ENCODE measurements at regions not wholly inside any gene's neighbourhood (a gene's known extent, or its start where the extent isn't known, plus 50 kb on each side); places are given as distances from the start of the nearest gene placed in this dataset.
A peak's percentile ranks its signal among the peaks of the same experiment; 100 is the strongest.

DNA sequence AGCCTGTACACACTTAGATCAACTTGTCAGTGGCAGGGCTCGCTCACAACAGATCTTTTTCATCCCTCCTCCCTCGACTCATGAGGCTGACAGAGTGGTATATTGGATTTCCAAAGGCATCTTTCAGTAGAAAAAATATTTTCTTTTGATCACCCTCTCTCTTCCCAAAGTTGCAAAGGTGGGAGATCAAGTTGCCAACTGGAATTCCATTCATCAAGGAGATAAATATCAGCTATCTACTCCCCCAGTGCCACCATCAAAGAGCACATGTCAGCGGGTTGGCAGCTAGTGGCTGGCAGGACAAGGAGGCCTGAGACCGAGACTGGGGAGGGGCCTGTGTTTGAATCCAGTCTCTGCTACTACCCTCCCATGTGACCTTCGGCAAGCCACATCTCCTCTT, 539.7 kb upstream of the CDH11 start:
- Histone ChIP-seq H3K27ac (ENCODE audit: poor library complexity, severe bottlenecking) (peak overlapping the region; percentile 100), H3K4me1 (ENCODE audit: insufficient read depth, poor library complexity, severe bottlenecking) (peaks cover 49% of the 10 kb centered on the region)
- TF ChIP-seq CTCF (IDR thresholded peaks at IDR 0.05; ENCODE audit: poor library complexity, severe bottlenecking), result no peak

DNA sequence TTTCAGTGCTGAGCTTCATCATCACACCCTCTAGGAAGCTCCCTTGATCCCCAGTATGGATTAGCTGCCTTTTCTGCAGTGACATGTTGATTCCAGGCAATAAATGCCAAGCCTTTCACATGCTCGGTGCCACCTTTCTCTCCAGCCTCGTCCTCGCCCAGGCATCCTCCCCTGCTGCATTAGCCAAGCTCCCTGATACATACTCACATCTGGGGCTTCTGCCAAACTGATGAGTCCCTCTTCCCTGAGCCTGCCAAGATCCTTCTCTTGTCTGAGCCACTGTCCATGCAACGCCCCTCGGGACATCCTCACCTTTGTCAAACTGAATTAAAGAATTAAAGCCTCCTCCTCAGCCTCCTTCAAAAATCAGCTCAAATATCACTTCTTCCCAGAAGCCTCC, 538.5 kb upstream of the CDH11 start:
- peaks cover 38% of the 10 kb centered on the region for H3K4me1 ChIP-seq (ENCODE audit: insufficient read depth, poor library complexity, severe bottlenecking)
- H3K36me3 ChIP-seq (ENCODE audit: low read depth), result no peaks in the 10 kb centered on the region
- peak; percentile 18; the same call in 2 of the 3 replicates for ATAC-seq (ENCODE audit: low read depth)
- TF ChIP-seq CTCF (IDR thresholded peaks at IDR 0.05; ENCODE audit: poor library complexity, severe bottlenecking), result no peak
- no peaks in the 10 kb centered on the region for H3K27me3 ChIP-seq (ENCODE audit: insufficient read depth, poor library complexity, severe bottlenecking)
- H3K4me3 ChIP-seq (ENCODE audit: severe bottlenecking), result no peak overlapping the region
- peak overlapping the region; percentile 100 for H3K27ac ChIP-seq (ENCODE audit: poor library complexity, severe bottlenecking)
- H3K9me3 ChIP-seq (ENCODE audit: severe bottlenecking), result no peaks in the 10 kb centered on the region
- DNase-seq (ENCODE audit: low spot score), result peak; percentile 74

More for the DNA sequence above, 539.7 kb upstream of the CDH11 start:
- Histone ChIP-seq H3K36me3 (ENCODE audit: low read depth) (no peaks in the 10 kb centered on the region), H3K27me3 (ENCODE audit: insufficient read depth, poor library complexity, severe bottlenecking) (no peaks in the 10 kb centered on the region), H3K4me3 (ENCODE audit: severe bottlenecking) (no peak overlapping the region), H3K9me3 (ENCODE audit: severe bottlenecking) (no peaks in the 10 kb centered on the region)
- no peak for ATAC-seq (ENCODE audit: low read depth)
- no peak for DNase-seq (ENCODE audit: low spot score)

GRCh38 chr16:65659758-65660157, 537.9 kb upstream of the CDH11 start:
- H3K27me3 ChIP-seq (ENCODE audit: insufficient read depth, poor library complexity, severe bottlenecking), result no peaks in the 10 kb centered on the region
- DNase-seq (ENCODE audit: low spot score) (no peak), ATAC-seq (ENCODE audit: low read depth) (no peak)
- H3K9me3 ChIP-seq (ENCODE audit: severe bottlenecking), result no peaks in the 10 kb centered on the region
- H3K36me3 ChIP-seq (ENCODE audit: low read depth), result no peaks in the 10 kb centered on the region
- peaks cover 37% of the 10 kb centered on the region for H3K4me1 ChIP-seq (ENCODE audit: insufficient read depth, poor library complexity, severe bottlenecking)
- peak overlapping the region; percentile 100 for H3K27ac ChIP-seq (ENCODE audit: poor library complexity, severe bottlenecking)
- H3K4me3 ChIP-seq (ENCODE audit: severe bottlenecking), result no peak overlapping the region
- TF ChIP-seq CTCF (IDR thresholded peaks at IDR 0.05; ENCODE audit: poor library complexity, severe bottlenecking), result no peak

GRCh38 chr16:65658787-65659220, 536.9 kb upstream of the CDH11 start:
- Histone ChIP-seq H3K9me3 (ENCODE audit: severe bottlenecking) (no peaks in the 10 kb centered on the region), H3K4me1 (ENCODE audit: insufficient read depth, poor library complexity, severe bottlenecking) (peaks cover 32% of the 10 kb centered on the region), H3K4me3 (ENCODE audit: severe bottlenecking) (no peak overlapping the region), H3K27me3 (ENCODE audit: insufficient read depth, poor library complexity, severe bottlenecking) (no peaks in the 10 kb centered on the region), H3K27ac (ENCODE audit: poor library complexity, severe bottlenecking) (peak overlapping the region; percentile 100), H3K36me3 (ENCODE audit: low read depth) (no peaks in the 10 kb centered on the region)
- peak; percentile 71 for DNase-seq (ENCODE audit: low spot score)
- TF ChIP-seq CTCF (IDR thresholded peaks at IDR 0.05; ENCODE audit: poor library complexity, severe bottlenecking), result no peak
- peak; percentile 55 for ATAC-seq (ENCODE audit: low read depth)

- peak; percentile 88 for ATAC-seq (ENCODE audit: low read depth)
- Histone ChIP-seq H3K36me3 (ENCODE audit: low read depth) (no peaks in the 10 kb centered on the region), H3K27me3 (ENCODE audit: insufficient read depth, poor library complexity, severe bottlenecking) (no peaks in the 10 kb centered on the region), H3K4me1 (ENCODE audit: insufficient read depth, poor library complexity, severe bottlenecking) (peaks cover 30% of the 10 kb centered on the region), H3K9me3 (ENCODE audit: severe bottlenecking) (no peaks in the 10 kb centered on the region), H3K4me3 (ENCODE audit: severe bottlenecking) (no peak overlapping the region), H3K27ac (ENCODE audit: poor library complexity, severe bottlenecking) (peak overlapping the region; percentile 100)
- DNase-seq (ENCODE audit: low spot score), result peak; percentile 98
- TF ChIP-seq CTCF (IDR thresholded peaks at IDR 0.05; ENCODE audit: poor library complexity, severe bottlenecking), result no peak
Observed at GRCh38 chr16:65658349-65658748, 536.5 kb upstream of the CDH11 start.
